Parathyroid adenoma (tissue), 2 donors: ENCODE measurements at regions not wholly inside any gene's neighbourhood (a gene's known extent, or its start where the extent isn't known, plus 50 kb on each side); places are given as distances from the start of the nearest gene placed in this dataset.

Experiments used
- H2AFZ ChIP-seq: fragments of 300-600 bp; sonication (generic); one replicate; pipeline ENCODE4 v1.7.0; 2017; ENCODE audit warnings: antibody characterized with exemption, mild to moderate bottlenecking
- H3K27ac ChIP-seq: fragments of 300-600 bp; sonication (generic); one replicate; pipeline ENCODE4 v1.7.0; 2017
- H3K27me3 ChIP-seq: fragments of 300-600 bp; sonication (generic); one replicate; pipeline ENCODE4 v1.7.0; 2017; ENCODE audit warnings: low read length; ENCODE audit not compliant: control insufficient read depth, insufficient read depth
- H3K36me3 ChIP-seq: fragments of 300-600 bp; sonication (generic); one replicate; pipeline ENCODE4 v1.7.0; 2017; ENCODE audit warnings: low read length; ENCODE audit not compliant: control insufficient read depth, insufficient read depth
- H3K4me1 ChIP-seq: fragments of 300-600 bp; sonication (generic); one replicate; pipeline ENCODE4 v1.7.0; 2017; ENCODE audit warnings: control low read depth
- H3K4me2 ChIP-seq: fragments of 300-600 bp; sonication (generic); one replicate; pipeline ENCODE4 v1.7.0; 2017; ENCODE audit warnings: low read length
- H3K4me3 ChIP-seq: fragments of 300-600 bp; sonication (generic); one replicate; pipeline ENCODE4 v1.7.0; 2017; ENCODE audit warnings: low read depth, low read length
- H3K79me2 ChIP-seq: fragments of 300-600 bp; sonication (generic); one replicate; pipeline ENCODE4 v1.7.0; 2017; ENCODE audit warnings: control low read depth
- H3K9ac ChIP-seq: fragments of 300-600 bp; sonication (generic); one replicate; pipeline ENCODE4 v1.7.0; 2017; ENCODE audit warnings: mild to moderate bottlenecking
- H3K9me3 ChIP-seq: fragments of 300-600 bp; sonication (generic); one replicate; pipeline ENCODE4 v1.7.0; 2017; ENCODE audit warnings: low read length; ENCODE audit not compliant: control insufficient read depth
- CTCF ChIP-seq: fragments of 300-600 bp; sonication (generic); IDR thresholded peaks from one replicate; pipeline ENCODE4 v1.7.0; 2017; ENCODE audit warnings: antibody characterized with exemption, mild to moderate bottlenecking
- donor health status: primary hyperparathyroidism.

- Histone ChIP-seq H3K9ac (no peak overlapping the region), H3K36me3 (no peaks in the 10 kb centered on the region), H3K27ac (no peak overlapping the region), H2AFZ (no peak overlapping the region), H3K9me3 (no peaks in the 10 kb centered on the region), H3K4me1 (no peaks in the 10 kb centered on the region), H3K4me2 (no peak overlapping the region), H3K27me3 (no peaks in the 10 kb centered on the region), H3K79me2 (no peaks in the 10 kb centered on the region), H3K4me3 (no peak overlapping the region)
- no peak for TF ChIP-seq CTCF
Measured at GRCh38 chr2:144026753-144027152, 493.2 kb downstream of the ZEB2 start.

- Histone ChIP-seq H2AFZ (no peak overlapping the region), H3K27ac (no peak overlapping the region), H3K4me2 (no peak overlapping the region), H3K9me3 (no peaks in the 10 kb centered on the region), H3K36me3 (no peaks in the 10 kb centered on the region), H3K4me3 (no peak overlapping the region), H3K79me2 (no peaks in the 10 kb centered on the region), H3K27me3 (no peaks in the 10 kb centered on the region), H3K9ac (no peak overlapping the region), H3K4me1 (no peaks in the 10 kb centered on the region)
- no peak for TF ChIP-seq CTCF
Measured at GRCh38 chr2:144020047-144020446, 499.9 kb downstream of the ZEB2 start.

- no peak for TF ChIP-seq CTCF
- Histone ChIP-seq H3K4me3 (no peak overlapping the region), H3K36me3 (no peaks in the 10 kb centered on the region), H3K4me1 (no peaks in the 10 kb centered on the region), H3K9ac (no peak overlapping the region), H3K79me2 (no peaks in the 10 kb centered on the region), H3K27me3 (no peaks in the 10 kb centered on the region), H2AFZ (no peak overlapping the region), H3K9me3 (no peaks in the 10 kb centered on the region), H3K4me2 (no peak overlapping the region), H3K27ac (no peak overlapping the region)
Measured at GRCh38 chr2:144015655-144016245, 504.2 kb downstream of the ZEB2 start.

- no peaks in the 10 kb centered on the region for H3K27me3 ChIP-seq
- TF ChIP-seq CTCF, result no peak
Measured at GRCh38 chr2:144015036-144015435, 504.9 kb downstream of the ZEB2 start.

GRCh38 chr2:144014103-144014502 is 505.8 kb downstream of the ZEB2 start:
- no peaks in the 10 kb centered on the region for H3K27me3 ChIP-seq
- no peak for TF ChIP-seq CTCF
- H3K27ac ChIP-seq, result no peak overlapping the region
- no peak overlapping the region for H3K4me3 ChIP-seq
- no peaks in the 10 kb centered on the region for H3K79me2 ChIP-seq
- no peaks in the 10 kb centered on the region for H3K36me3 ChIP-seq
- no peaks in the 10 kb centered on the region for H3K9me3 ChIP-seq
- H3K4me2 ChIP-seq, result no peak overlapping the region
- no peak overlapping the region for H3K9ac ChIP-seq
- H2AFZ ChIP-seq, result no peak overlapping the region
- no peaks in the 10 kb centered on the region for H3K4me1 ChIP-seq

More at GRCh38 chr2:144015036-144015435, 504.9 kb downstream of the ZEB2 start:
- Histone ChIP-seq H3K4me2 (no peak overlapping the region), H3K9ac (no peak overlapping the region), H2AFZ (no peak overlapping the region), H3K36me3 (no peaks in the 10 kb centered on the region), H3K9me3 (no peaks in the 10 kb centered on the region), H3K79me2 (no peaks in the 10 kb centered on the region), H3K4me3 (no peak overlapping the region), H3K4me1 (no peaks in the 10 kb centered on the region), H3K27ac (no peak overlapping the region)
